ENCODE measurements at regions not wholly inside any gene's neighbourhood (a gene's known extent, or its start where the extent isn't known, plus 50 kb on each side); places are given as distances from the start of the nearest gene placed in this dataset.

DNA sequence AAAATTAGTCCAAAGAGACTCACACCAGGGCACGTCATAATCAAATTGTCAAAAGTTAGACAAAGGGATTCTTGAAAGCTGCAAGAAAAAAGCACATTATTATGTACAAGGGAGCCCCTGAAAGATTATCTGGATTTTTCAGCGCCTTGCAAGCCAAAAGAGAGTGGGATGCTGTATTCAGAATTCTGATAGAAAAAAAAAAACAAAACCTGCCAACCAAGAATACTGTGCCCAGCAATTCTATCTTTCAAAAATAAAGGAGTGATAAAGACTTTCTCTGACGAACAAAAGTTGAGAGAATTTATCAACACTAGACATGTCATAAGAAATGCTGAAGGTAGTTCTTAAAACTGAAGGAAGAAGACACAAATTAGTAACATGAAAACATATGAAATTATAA, 240.2 kb downstream of the SNX13 start:
- no peak for DNase-seq

DNA sequence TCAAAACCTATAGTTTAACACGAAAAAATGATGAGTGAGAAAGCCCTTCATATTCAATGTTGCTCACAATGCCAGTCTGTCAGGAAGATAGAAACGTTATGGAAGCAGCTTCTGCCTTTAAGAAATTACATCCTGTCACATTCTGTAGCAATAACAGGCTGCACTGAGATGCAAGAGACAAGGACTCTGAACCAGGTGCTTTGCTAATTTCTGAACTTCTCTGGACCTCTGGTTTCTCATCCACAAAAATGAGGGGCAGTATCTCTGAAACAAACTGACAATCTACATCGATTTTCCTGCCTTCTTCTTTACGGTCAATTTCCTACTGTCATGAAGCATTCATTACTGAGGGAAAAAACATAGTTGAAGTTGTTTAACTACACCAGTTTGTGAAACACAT, 234.0 kb downstream of the SNX13 start:
- DNase-seq = no peak

- peak; percentile 45 for DNase-seq
These were observed 233.6 kb downstream of the SNX13 start for GRCh38 chr7:17706734-17707133.

DNA sequence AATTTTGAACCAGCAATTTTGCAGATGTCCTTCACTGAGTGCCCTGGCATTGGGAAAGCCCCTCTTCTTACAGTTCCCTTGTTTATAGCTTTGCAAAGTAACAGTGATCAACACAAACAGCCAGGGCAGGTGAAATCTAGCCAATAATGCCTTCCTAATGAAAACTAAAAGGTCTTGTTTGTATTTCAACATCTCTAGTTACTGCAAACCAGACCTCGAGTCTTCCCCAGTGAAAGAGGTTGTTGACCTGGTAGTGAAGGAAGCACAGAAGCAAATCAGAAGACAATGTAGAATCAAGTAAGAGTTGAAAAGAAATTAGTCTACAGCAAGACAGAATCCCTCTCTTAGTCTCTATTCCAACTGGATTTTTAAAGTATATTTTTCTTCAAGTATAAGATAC, 231.2 kb downstream of the SNX13 start:
- no peak for DNase-seq

GRCh38 chr7:17709599-17709998, 230.7 kb downstream of the SNX13 start:
- DNase-seq = no peak

DNA sequence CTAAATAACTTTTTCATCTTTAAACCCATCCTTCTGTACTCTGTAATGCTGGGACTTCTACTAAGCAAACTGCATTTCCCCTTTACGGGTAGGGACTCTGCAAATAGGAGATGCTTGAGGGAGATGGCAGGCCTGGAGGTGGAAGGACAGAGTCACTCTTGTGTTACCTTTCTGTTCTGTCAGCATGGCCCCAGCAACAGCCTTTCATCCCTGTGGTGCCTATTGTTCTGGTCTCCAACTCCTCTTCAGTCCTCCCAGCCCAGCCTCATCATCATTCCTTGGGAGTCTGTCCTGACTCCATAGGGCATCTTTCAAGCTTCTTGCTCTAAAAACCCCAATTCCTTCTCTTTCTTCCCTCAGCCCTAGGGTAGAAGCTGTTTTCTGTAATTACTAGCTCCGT, 230.0 kb downstream of the SNX13 start:
- DNase-seq = no peak

- no peak for DNase-seq
These were observed 226.7 kb downstream of the SNX13 start for GRCh38 chr7:17713584-17713983.

DNA sequence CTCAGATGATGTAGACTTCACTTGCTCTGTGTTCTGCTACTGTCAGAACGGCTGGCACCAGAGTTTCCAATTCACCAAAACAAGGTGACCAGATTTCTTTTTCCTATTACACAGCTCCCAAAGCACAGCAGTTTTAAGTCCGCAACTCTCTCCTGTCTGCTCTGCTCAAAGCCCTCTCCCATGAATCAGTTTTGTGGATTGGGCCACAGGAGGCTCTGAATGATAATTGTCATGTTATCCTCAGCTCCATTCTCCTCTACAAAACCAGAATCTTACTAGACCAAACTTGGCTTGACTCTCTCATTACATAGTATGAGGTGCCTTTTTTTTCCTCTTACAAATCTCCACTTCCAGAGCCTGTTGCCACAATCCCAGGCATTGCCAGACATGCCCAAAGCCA, 223.5 kb downstream of the SNX13 start:
- no peak for DNase-seq

- DNase-seq = no peak
These were observed 220.3 kb downstream of the SNX13 start for GRCh38 chr7:17719998-17720397.

DNA sequence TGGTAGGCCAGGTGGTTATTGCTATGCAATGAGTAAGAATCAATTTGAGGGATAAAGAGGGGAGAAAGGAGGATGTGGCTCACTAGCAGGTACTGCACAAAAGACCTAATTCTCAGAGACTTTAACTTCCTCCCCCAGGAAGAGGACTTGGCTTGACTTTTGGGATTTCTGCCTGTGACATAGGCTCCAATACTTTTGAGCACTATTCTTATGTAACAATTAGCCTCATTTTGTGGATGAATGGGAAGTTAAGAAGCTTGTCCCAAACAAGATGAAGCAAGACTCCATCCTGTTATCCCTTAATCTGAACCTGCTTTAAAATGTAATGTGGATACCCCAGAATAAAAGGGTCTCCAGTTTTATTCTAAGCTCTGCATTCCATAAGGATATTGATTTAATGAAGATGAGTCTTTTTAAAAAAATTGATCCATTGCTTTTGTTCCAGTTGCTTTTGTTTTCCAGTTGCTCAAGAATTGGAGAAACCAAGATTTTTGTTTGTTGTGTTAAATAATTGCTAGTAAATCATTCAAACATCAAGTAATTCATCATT, 218.5 kb downstream of the SNX13 start:
- no peak for DNase-seq

DNA sequence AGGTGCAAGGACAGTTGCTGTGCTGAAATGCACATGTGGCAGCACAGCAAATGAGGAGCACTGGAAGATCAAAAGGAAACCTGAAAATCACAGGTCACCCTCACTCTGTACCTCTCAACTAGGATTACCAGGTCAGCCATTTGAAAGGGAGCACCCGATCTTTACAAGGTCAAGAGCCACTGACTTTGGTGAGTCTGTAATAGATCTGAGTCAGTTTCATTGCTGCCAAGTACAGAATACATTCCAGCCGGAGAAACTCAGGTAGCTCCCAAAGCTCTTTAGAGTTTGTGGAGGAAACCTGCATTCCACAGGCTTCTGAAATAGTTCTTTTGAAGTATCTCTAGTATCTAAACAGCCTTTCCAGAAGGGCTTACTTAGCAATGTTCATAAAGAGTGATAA, 217.5 kb downstream of the SNX13 start:
- DNase-seq = no peak

DNA sequence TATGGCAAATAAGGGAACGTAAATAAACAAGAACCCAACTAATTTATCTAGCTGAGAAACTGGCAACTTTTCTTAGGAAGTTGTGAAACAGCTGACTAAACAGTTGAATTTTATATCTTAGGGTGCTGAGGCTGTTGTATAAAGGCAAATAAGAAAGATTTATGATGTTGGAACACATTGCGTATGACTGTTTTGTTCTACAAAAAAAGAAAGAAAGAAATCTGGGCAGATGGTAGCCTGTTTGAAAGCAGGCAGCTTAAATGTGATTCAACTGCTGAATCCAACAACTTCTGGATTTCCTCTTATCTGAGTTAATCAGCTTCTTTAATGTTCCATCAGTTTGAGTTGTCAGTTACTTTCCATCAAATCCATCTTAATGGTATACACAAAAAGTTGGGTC, 214.5 kb downstream of the SNX13 start:
- no peak for DNase-seq

DNA sequence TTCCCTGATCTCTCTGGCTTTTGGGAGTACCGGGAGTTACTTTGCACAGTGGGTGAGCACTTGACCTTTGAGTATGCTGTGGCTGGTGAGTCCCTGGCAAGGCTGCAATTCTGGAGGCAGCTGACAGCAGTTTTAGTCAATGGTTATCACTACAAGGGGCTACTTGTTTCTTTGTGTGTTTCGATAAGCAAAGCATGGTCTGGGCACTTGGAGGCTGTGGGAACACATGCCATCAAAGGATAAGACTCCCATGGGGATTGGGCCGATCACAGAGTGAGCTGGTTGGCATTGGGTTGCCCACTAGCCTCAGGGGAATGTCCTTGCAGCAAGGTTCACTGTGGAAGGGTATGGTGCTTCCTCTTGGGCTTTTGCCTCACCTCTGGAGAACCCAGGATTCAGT, 208.2 kb downstream of the SNX13 start:
- no peak for DNase-seq

All from activated CD4-positive, alpha-beta T cell treated with anti-CD3 and anti-CD28 coated beads, Interleukin-2, amount 50 U/mL, for 16 hours (primary cell).